Activated CD8-positive, alpha-beta T cell treated with anti-CD3 and anti-CD28 coated beads for 36 hours (primary cell): ENCODE measurements at regions not wholly inside any gene's neighbourhood (a gene's known extent, or its start where the extent isn't known, plus 50 kb on each side); places are given as distances from the start of the nearest gene placed in this dataset.

Source experiments
- ATAC-seq: fragments of 200-7000 bp; cut with Tn5 transposase; one replicate; pipeline ENCODE4 v1.10.0; 2021; ENCODE audit warnings: mild to moderate bottlenecking, moderate library complexity
- CTCF ChIA-PET: fragments of 350-600 bp; sonication (Branson Sonifier 250); formaldehyde crosslinking; loops from one replicate; lab custom pipeline; 2021; ENCODE audit warnings: antibody characterized with exemption; lab: Charles Lee
- POLR2A ChIA-PET: fragments of 350-600 bp; sonication (Branson Sonifier 250); formaldehyde crosslinking; loops from one replicate; lab custom pipeline; 2021; ENCODE audit warnings: antibody characterized with exemption; lab: Charles Lee
- DNase-seq: peaks from one replicate; pipeline ENCODE4 v3.0.0-alpha.2; 2020
- H3K27ac Mint-ChIP-seq: one replicate; pipeline ENCODE4 v1.8.0; 2021; ENCODE audit warnings: mild to moderate bottlenecking, mixed read lengths
- H3K27me3 Mint-ChIP-seq: one replicate; pipeline ENCODE4 v1.8.0; 2021; ENCODE audit warnings: mixed read lengths
- H3K36me3 Mint-ChIP-seq: one replicate; pipeline ENCODE4 v1.8.0; 2021; ENCODE audit warnings: low read depth, mixed read lengths
- H3K4me1 Mint-ChIP-seq: one replicate; pipeline ENCODE4 v1.8.0; 2021; ENCODE audit warnings: low read depth, mixed read lengths
- H3K4me3 Mint-ChIP-seq: one replicate; pipeline ENCODE4 v1.8.0; 2021; ENCODE audit warnings: mild to moderate bottlenecking, moderate library complexity, mixed read lengths
- H3K9me3 Mint-ChIP-seq: one replicate; pipeline ENCODE4 v1.8.0; 2021; ENCODE audit warnings: mixed read lengths
- CTCF ChIP-seq: fragments of 200-600 bp; IDR thresholded peaks from one replicate; pipeline ENCODE4 v1.8.0; 2022; ENCODE audit warnings: antibody characterized with exemption, mild to moderate bottlenecking
- intact Hi-C: fragments of 100-400 bp; cut with micrococcal nuclease; formaldehyde crosslinking; loops from one replicate; pipeline ENCODE4 v1.10.0; 2022

GRCh38 chr1:182192215-182192614 lies 130.7 kb upstream of the ZNF648 start:
- ChIA-PET POLR2A (no interaction called here), CTCF (interaction anchor here (2.2 kb wide), 1 partner anchor 204 kb away, joined by 8 read pairs; no protein-coding TSS in a partner anchor)
- no peak for DNase-seq
- no peak for TF ChIP-seq CTCF
- Mint-ChIP-seq H3K27ac (no peak overlapping the region), H3K36me3 (no peaks in the 10 kb centered on the region), H3K4me3 (no peak overlapping the region), H3K27me3 (no peaks in the 10 kb centered on the region), H3K4me1 (no peaks in the 10 kb centered on the region), H3K9me3 (no peaks in the 10 kb centered on the region)
- intact Hi-C loops, result no loop called here
- no peak for ATAC-seq

- H3K36me3 Mint-ChIP-seq, result no peaks in the 10 kb centered on the region
- intact Hi-C loops, result no loop called here
- H3K9me3 Mint-ChIP-seq, result no peaks in the 10 kb centered on the region
- no peak overlapping the region for H3K4me3 Mint-ChIP-seq
- ChIA-PET CTCF (no interaction called here), POLR2A (no interaction called here)
- H3K27me3 Mint-ChIP-seq, result no peaks in the 10 kb centered on the region
- no peak for DNase-seq
- ATAC-seq, result no peak
- no peak overlapping the region for H3K27ac Mint-ChIP-seq
- TF ChIP-seq CTCF, result no peak
- H3K4me1 Mint-ChIP-seq, result no peaks in the 10 kb centered on the region
Measured at GRCh38 chr1:182191381-182192115, 130.0 kb upstream of the ZNF648 start.

GRCh38 chr1:182189535-182190066 lies 128.1 kb upstream of the ZNF648 start:
- DNase-seq (no peak), ATAC-seq (no peak)
- intact Hi-C loops, result no loop called here
- no peak overlapping the region for H3K4me3 Mint-ChIP-seq
- no peak overlapping the region for H3K27ac Mint-ChIP-seq
- ChIA-PET CTCF (no interaction called here), POLR2A (no interaction called here)
- H3K9me3 Mint-ChIP-seq, result no peaks in the 10 kb centered on the region
- no peak for TF ChIP-seq CTCF
- H3K27me3 Mint-ChIP-seq, result no peaks in the 10 kb centered on the region
- no peaks in the 10 kb centered on the region for H3K4me1 Mint-ChIP-seq
- H3K36me3 Mint-ChIP-seq, result no peaks in the 10 kb centered on the region

- H3K4me3 Mint-ChIP-seq, result no peak overlapping the region
- intact Hi-C loops, result no loop called here
- H3K27ac Mint-ChIP-seq, result no peak overlapping the region
- H3K4me1 Mint-ChIP-seq, result no peaks in the 10 kb centered on the region
- POLR2A ChIA-PET, result no interaction called here
- CTCF ChIA-PET, result no interaction called here
- TF ChIP-seq CTCF, result no peak
- peaks cover 4% of the 10 kb centered on the region for H3K27me3 Mint-ChIP-seq
- H3K36me3 Mint-ChIP-seq, result no peaks in the 10 kb centered on the region
- DNase-seq (no peak), ATAC-seq (no peak)
- no peaks in the 10 kb centered on the region for H3K9me3 Mint-ChIP-seq
Measured at GRCh38 chr1:182186757-182187146, 125.2 kb upstream of the ZNF648 start.
